Left ventricle myocardium inferior (tissue), 1 donor: ENCODE measurements at regions not wholly inside any gene's neighbourhood (a gene's known extent, or its start where the extent isn't known, plus 50 kb on each side); places are given as distances from the start of the nearest gene placed in this dataset.
"Not testable (repeated sequence)": the region's sequence is repeated elsewhere in the genome, so short reads cannot be mapped to it uniquely, and the experiment has no call there.

Experiments
- DNase-seq: peaks from one replicate; pipeline ENCODE4 v3.0.0-alpha.2; 2020
- H3K27ac ChIP-seq: fragments of 200-600 bp; replicated peaks from 2 replicates; pipeline ENCODE4 v1.8.0; 2021
- H3K27me3 ChIP-seq: fragments of 200-600 bp; 2 replicates; pipeline ENCODE4 v1.8.0; 2021; ENCODE audit warnings: low read depth
- H3K36me3 ChIP-seq: fragments of 200-600 bp; 2 replicates; pipeline ENCODE4 v1.8.0; 2021
- H3K4me1 ChIP-seq: fragments of 200-600 bp; 2 replicates; pipeline ENCODE4 v1.8.0; 2021
- H3K4me3 ChIP-seq: fragments of 200-600 bp; 2 replicates; pipeline ENCODE4 v1.8.0; 2021; ENCODE audit warnings: mild to moderate bottlenecking, moderate library complexity
- H3K9me3 ChIP-seq: fragments of 200-600 bp; replicated peaks from 2 replicates; pipeline ENCODE4 v1.8.0; 2021
- intact Hi-C: fragments of 100-400 bp; cut with micrococcal nuclease; formaldehyde crosslinking; loops from one replicate; pipeline ENCODE4 v1.11.0; 2022
- TF ChIP-seq, protein P1 (sequence below): fragments of 200-600 bp; IDR thresholded peaks from 2 replicates; pipeline ENCODE4 v1.8.0; 2021; ENCODE audit warnings: antibody characterized with exemption, mild to moderate bottlenecking, borderline replicate concordance
- donor health status: DM: no; HTN: yes; CAD: no; lungs with severe emphysema.

DNA sequence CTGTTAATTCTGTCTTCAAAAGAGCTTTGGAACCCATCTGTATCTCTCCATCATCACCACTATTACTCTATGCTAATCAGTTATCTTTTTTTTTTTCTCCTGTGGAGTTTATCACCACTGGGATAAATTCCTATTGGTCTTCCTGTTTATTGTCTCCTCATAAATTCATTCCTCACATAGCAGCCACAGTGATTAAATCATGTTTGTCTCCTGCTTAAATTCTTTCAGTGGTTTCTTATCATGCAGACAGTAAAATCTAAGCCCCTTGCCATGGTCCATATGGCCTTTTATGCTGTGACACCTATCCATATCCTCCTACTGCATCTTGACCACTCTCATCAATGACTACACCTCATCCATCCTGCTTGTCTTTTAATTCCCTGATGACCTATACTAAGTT lies 239.8 kb upstream of the ZEB2 start:
- intact Hi-C loops = no loop called here
- H3K9me3 ChIP-seq = no peaks in the 10 kb centered on the region
- DNase-seq = no peak
- TF ChIP-seq, protein P1, sequence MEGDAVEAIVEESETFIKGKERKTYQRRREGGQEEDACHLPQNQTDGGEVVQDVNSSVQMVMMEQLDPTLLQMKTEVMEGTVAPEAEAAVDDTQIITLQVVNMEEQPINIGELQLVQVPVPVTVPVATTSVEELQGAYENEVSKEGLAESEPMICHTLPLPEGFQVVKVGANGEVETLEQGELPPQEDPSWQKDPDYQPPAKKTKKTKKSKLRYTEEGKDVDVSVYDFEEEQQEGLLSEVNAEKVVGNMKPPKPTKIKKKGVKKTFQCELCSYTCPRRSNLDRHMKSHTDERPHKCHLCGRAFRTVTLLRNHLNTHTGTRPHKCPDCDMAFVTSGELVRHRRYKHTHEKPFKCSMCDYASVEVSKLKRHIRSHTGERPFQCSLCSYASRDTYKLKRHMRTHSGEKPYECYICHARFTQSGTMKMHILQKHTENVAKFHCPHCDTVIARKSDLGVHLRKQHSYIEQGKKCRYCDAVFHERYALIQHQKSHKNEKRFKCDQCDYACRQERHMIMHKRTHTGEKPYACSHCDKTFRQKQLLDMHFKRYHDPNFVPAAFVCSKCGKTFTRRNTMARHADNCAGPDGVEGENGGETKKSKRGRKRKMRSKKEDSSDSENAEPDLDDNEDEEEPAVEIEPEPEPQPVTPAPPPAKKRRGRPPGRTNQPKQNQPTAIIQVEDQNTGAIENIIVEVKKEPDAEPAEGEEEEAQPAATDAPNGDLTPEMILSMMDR = no peak
- no peaks in the 10 kb centered on the region for H3K36me3 ChIP-seq
- no peak overlapping the region for H3K4me3 ChIP-seq
- H3K4me1 ChIP-seq = no peaks in the 10 kb centered on the region
- H3K27me3 ChIP-seq = no peaks in the 10 kb centered on the region
- H3K27ac ChIP-seq = no peak overlapping the region

DNA sequence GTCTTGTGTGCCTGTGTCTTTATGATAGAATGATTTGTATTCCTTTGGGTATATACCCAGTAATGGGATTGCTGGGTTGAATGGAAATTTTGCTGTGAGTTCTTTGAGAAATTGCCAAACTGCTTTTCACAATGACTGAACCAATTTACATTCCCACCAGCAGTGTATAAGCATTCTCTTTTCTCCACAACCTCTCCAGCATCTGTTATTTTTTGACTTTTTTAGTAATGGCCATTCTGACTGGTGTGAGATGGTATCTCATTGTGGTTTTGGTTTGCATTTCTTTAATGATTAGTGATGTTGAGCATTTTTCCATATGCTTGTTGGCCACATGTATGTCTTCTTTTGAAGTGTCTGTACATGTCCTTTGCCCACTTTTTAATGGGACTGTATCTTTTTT lies 238.3 kb upstream of the ZEB2 start:
- H3K9me3 ChIP-seq, H3K27ac ChIP-seq, H3K4me1 ChIP-seq, H3K27me3 ChIP-seq, intact Hi-C loops, H3K4me3 ChIP-seq, H3K36me3 ChIP-seq, DNase-seq: not testable (repeated sequence)

DNA sequence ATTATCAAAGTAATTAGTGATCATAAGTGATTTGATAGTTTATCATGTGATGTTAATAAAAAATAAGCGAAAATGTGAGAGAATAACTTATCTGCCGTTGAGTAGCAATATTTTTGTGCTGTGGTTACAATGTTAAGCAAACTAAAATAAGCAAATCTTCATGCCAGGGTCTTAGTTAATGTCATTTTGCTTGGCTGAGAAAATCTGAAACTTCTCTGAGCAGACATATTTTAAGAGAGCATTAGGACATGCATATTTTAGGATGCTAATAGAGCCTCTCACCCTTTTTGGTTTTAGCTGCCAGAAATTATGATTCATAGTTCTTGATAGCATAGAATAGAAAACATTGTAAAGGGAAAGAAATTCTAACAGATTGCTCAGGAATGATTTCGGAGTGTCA lies 233.5 kb upstream of the ZEB2 start:
- Histone ChIP-seq H3K4me1 (no peaks in the 10 kb centered on the region), H3K9me3 (peaks cover 27% of the 10 kb centered on the region), H3K36me3 (no peaks in the 10 kb centered on the region), H3K27ac (peak overlapping the region; percentile 36), H3K4me3 (no peak overlapping the region), H3K27me3 (no peaks in the 10 kb centered on the region)
- no peak for DNase-seq
- intact Hi-C loops = no loop called here
- TF ChIP-seq, protein P1 = no peak

DNA sequence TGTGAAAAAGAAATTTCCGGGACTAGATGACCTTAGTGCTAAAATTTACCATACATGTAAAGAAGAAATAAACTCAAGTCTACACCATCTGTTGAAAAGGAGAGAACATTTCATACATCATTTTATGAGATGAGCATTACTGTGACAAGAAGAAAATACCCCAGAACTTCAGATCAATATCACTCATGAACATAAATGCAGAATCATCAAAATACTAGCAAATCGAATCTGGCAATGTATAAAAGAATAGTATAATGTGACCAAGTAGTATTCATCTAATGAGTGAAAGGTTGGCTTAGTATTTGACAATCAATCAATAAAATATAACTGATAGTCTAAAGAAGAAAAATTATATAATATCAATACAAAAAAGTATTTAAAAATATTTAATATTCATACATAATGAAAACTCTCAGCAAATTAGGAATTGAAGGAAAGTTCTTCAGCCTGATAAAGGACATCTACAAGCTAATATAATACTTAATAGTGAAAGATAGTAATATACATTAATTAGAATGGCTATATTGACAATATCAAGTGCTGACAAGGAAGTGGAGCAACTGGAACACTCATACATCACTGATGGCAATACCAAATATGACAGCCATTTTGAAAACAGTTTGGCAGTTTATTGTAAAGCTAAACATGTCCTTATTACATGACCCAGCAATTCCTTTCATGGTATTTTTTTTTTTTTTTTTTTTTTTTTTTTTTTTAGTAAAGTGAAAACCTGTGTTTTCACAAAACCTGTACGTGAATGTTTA lies 231.4 kb upstream of the ZEB2 start:
- Histone ChIP-seq H3K4me3 (no peak overlapping the region), H3K4me1 (no peaks in the 10 kb centered on the region), H3K27me3 (no peaks in the 10 kb centered on the region), H3K9me3 (peaks cover 46% of the 10 kb centered on the region), H3K27ac (no peak overlapping the region), H3K36me3 (no peaks in the 10 kb centered on the region)
- TF ChIP-seq, protein P1 = no peak
- intact Hi-C loops = no loop called here
- DNase-seq = no peak

DNA sequence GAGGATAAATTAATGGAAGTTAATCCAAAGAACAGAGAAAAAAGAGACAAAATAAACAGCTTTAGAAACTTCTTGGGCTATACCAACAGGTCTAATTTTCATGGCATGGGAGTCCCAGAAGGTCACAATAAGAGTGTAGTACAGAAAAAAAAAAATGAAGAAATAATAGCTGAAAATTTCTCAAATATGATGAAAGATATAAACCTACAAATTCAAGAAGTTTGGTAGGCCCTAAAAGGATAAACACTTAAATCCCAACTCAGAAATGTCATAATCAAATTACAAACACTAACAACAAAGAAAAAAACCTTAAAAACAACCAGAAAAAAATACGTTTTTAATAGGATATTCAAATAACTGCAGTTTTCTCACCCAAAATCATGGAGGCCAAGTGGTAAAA lies 229.3 kb upstream of the ZEB2 start:
- H3K9me3 ChIP-seq = peaks cover 56% of the 10 kb centered on the region
- intact Hi-C loops = no loop called here
- TF ChIP-seq, protein P1 = no peak
- H3K4me3 ChIP-seq = no peak overlapping the region
- no peak for DNase-seq
- no peak overlapping the region for H3K27ac ChIP-seq
- H3K4me1 ChIP-seq = no peaks in the 10 kb centered on the region
- no peaks in the 10 kb centered on the region for H3K36me3 ChIP-seq
- H3K27me3 ChIP-seq = no peaks in the 10 kb centered on the region

DNA sequence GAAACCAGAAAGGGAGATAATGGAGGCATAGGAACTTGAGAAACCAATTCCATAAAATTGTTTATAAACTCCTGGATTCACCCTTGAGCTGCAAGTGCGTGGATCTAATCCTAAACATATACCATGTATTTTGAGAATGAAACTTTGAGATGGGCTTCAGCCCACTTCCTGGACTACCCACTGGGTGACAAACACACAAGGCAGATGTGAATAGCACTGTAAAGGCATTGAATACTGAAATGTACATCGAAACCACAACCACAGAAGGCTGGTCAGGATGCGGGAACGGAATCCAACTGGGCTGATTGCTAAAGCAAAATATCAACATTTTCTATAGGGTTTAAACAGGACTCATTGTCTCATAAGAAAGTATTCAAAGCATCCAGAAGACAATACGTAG lies 228.5 kb upstream of the ZEB2 start:
- Histone ChIP-seq H3K4me1 (no peaks in the 10 kb centered on the region), H3K4me3 (no peak overlapping the region), H3K36me3 (no peaks in the 10 kb centered on the region), H3K9me3 (peaks cover 56% of the 10 kb centered on the region), H3K27ac (no peak overlapping the region), H3K27me3 (no peaks in the 10 kb centered on the region)
- intact Hi-C loops = no loop called here
- no peak for DNase-seq
- TF ChIP-seq, protein P1 = no peak
